Activated T-helper 9 cell treated with anti-CD3 and anti-CD28 coated beads, Interleukin-2, amount 50 U/mL, for 16 hours (primary cell): ENCODE measurements at regions not wholly inside any gene's neighbourhood (a gene's known extent, or its start where the extent isn't known, plus 50 kb on each side); places are given as distances from the start of the nearest gene placed in this dataset.
"Not testable (repeated sequence)": the region's sequence is repeated elsewhere in the genome, so short reads cannot be mapped to it uniquely, and the experiment has no call there.

Experiments used
- DNase-seq: peaks from one replicate; pipeline ENCODE4 v3.0.0-alpha.2; 2020; ENCODE audit warnings: low read depth

GRCh38 chrX:40950546-40950945, 134.7 kb upstream of the USP9X start:
- no peak for DNase-seq

DNA sequence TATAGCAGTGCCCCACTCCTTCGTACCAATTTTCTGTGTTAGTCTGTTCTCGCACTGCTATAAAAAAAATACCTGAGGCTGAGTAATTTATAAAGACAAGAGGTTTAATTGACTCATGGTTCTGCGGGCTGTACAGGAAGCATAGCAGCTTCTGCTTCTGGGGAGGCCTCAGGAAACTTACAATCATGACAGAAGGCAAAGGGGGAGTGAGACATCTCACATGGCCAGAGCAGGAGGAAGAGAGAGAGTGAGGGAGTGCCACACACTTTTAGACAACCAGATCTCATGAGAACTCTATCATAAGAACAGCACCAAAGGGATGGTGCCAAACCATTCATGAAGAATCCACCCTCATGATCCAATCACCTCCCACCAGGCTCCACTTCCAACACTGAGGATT, 133.8 kb upstream of the USP9X start:
- DNase-seq: not testable (repeated sequence)

DNA sequence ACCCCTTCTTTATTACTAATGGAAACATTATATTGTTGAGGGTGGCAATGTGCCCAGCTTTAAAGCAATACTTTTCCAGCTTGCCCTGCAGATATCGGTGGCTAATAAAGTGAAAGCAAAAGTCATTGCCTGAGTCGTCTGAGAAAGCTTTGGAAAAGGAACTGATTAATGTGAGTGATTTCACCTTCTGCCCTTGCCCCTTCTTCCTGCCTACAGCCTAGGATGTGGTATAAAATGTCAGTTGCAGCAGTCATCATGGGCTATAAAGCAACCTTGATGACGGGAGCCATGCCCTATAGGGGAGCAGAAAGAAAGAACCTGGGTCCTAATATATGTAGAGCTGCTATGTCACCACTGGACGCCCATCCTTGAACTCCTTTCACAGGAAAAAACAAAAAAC, 132.4 kb upstream of the USP9X start:
- no peak for DNase-seq

DNA sequence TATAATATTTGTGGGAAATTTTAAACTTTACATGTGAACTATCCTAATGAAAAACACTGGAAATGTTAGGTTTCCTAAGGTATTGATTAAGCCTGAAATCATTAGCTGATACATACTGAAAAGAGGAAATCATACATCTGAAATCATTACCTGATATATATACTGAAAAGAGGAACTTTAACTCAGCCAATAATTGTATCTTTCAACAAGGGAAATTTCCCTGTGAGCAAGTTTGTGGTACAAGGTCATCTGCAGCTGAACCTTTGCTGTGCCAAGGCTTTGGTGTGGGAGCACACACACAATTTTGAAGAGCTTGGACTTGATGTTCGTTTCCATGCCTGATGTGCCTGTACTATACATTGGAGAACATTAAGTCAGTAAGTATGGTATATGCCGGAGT, 131.9 kb upstream of the USP9X start:
- no peak for DNase-seq

- no peak for DNase-seq
These were observed 125.2 kb upstream of the USP9X start for GRCh38 chrX:40960041-40960440.

DNA sequence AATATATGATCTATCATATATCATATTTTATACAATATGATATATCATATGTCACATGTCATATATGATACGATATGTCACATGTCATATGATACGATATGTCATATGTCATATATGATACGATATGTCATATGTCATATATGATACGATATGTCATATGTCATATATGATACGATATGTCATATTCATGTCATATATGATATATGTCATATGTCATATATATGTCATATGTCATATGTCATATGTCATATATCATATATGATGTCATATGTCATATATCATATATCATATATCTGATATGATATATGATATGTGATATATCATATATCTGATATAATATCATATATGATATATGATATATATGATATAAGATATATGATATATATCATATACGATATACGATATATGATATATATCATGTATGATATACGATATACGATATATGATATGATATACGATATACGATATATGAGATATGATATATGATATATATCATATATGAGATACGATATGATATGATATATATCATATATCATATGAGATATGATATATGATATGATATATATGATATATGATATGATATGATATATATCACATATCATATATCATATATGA, 122.3 kb upstream of the USP9X start:
- DNase-seq: no peak

- DNase-seq: no peak
These were observed 121.2 kb upstream of the USP9X start for GRCh38 chrX:40964008-40964407.

GRCh38 chrX:40964633-40965586, 120.3 kb upstream of the USP9X start:
- no peak for DNase-seq

GRCh38 chrX:40966213-40966820, 118.9 kb upstream of the USP9X start:
- no peak for DNase-seq

GRCh38 chrX:40968180-40968579, 117.1 kb upstream of the USP9X start:
- DNase-seq: no peak

GRCh38 chrX:40971736-40972135, 113.5 kb upstream of the USP9X start:
- no peak for DNase-seq

- no peak for DNase-seq
These were observed 111.6 kb upstream of the USP9X start for GRCh38 chrX:40973619-40974018.

GRCh38 chrX:40975951-40976350, 109.3 kb upstream of the USP9X start:
- no peak for DNase-seq

DNA sequence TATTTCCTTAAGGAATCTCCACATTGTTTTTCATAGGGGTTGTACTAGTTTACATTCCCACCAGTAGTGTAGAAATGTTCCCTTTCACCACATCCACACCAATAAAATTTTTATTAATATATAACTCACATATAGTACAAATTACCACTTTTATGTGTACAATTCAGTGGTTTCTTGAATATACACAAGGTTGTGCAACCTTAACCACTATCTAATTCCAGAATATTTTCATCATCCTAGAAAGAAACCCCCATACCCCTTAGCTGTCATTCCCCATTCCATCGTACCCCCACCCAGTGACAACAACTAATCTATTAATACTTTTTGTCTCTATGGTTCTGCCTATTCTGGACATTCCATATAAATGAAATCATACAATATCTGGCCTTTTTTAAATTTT, 108.3 kb upstream of the USP9X start:
- no peak for DNase-seq

- DNase-seq: no peak
These were observed 100.3 kb upstream of the USP9X start for GRCh38 chrX:40984962-40985361.

DNA sequence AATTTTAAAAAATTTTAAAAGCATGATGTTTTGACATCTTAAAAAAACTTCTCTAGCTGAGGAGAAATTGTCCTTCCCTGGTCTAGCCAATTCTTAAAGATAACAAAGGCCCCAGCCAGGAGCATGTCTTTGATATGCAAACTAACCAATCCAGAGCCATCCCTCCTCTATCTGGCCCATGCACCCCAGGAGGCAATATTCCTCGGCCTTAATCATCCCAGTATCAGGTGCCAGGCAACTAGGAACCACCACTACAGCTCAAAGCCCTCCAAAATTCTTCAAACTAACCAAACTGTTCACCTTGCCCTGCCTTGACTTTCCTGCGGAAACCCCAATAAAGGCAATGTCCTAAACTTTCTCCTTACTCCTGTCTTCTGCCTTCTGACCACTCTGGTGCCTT, 97.8 kb upstream of the USP9X start:
- no peak for DNase-seq

- DNase-seq: no peak
These were observed 97.1 kb upstream of the USP9X start for GRCh38 chrX:40988100-40988499.

DNA sequence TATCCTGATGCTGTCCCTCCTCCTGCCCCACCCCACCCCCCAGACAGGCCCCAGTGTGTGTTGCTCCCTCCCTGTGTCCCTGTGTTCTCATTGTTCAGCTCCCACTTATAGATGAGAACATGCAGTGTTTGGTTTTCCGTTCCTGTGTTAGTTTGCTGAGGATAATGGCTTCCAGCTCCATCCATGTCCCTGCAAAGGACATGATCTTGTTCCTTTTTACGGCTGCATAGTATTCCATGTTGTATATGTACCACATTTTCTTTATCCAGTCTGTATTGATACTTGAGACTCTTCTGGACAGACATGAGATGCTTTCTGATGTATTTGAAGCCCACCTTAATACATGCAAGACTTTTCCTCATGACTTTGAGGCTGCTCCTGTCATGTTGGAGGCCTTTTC, 91.8 kb upstream of the USP9X start:
- not testable (repeated sequence) for DNase-seq

DNA sequence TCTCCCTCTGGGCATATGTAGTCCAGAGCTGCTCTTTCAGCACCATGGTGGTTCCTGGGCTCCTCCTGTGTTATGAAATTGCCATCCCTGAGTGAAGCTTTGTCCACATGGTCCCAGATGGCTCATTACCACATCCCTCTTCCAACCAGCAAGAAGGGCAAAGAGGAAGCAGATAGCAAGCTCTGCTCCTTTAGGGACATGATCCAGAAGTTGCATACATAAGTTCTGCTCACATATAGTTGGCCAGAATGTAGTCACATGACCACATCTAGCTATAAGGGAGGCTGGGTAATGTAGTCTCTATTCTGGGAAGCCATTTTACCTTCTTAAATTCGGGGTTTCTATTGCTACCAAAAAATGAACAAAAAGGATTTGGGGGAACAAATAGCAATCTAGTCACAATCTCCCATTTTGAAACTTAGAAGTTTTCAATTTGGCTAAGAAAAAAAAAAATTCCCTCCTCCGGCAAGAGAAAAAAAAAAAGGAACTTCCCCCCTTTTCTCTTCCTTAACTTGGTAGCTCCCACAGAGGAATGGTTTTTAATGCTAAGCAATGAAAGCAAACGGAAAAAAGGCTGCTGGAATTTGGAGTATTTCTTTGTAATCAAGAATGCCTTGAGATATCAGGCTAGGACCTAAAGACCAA, 88.2 kb upstream of the USP9X start:
- DNase-seq: no peak

DNA sequence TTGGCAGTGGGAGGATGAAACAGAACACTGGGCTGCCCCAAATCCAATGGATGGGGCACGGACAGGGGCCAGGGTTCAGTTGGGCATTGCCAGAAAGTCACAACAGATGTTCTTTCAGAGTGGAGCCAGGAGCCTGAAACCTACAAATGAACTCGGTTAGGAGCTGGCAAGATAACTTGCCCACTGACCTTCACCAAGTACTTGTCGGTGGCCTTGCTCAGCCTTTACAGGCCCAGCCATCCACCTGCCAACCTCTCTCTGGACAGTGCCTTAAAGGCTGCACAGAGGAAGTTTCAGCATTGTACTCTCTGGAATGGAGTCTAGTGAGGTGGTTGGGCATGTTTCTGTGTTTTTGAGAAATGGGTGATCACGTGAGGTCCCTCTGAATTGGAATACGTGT, 87.1 kb upstream of the USP9X start:
- DNase-seq: no peak

- no peak for DNase-seq
These were observed 83.9 kb upstream of the USP9X start for GRCh38 chrX:41001327-41001726.

DNA sequence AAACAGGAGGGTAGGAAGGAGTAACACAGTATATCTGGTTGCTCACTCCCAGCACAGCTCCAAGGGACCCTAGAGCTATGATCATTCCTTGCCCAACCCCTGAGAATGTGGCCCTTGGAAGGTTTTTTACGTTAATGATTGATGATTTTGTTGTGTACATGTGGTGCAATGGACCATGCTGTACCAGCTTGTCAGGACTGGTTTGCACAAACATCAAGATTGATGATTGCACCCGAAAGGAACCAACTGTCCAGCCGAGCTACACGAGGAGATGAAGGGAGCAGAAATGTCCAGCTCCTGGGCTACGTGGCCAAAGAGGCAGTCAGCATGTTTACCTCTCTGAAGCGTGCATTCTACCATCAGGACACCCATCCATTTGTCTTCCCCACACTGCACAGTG, 83.2 kb upstream of the USP9X start:
- DNase-seq: no peak
